GM18520 (cell line): ENCODE measurements at regions not wholly inside any gene's neighbourhood (a gene's known extent, or its start where the extent isn't known, plus 50 kb on each side); places are given as distances from the start of the nearest gene placed in this dataset.

Experiments
- ATAC-seq: cut with Tn5 transposase; IDR thresholded peaks from one replicate; pipeline ENCODE4 v1.9.1; 2021; ENCODE audit not compliant: unreplicated experiment

DNA sequence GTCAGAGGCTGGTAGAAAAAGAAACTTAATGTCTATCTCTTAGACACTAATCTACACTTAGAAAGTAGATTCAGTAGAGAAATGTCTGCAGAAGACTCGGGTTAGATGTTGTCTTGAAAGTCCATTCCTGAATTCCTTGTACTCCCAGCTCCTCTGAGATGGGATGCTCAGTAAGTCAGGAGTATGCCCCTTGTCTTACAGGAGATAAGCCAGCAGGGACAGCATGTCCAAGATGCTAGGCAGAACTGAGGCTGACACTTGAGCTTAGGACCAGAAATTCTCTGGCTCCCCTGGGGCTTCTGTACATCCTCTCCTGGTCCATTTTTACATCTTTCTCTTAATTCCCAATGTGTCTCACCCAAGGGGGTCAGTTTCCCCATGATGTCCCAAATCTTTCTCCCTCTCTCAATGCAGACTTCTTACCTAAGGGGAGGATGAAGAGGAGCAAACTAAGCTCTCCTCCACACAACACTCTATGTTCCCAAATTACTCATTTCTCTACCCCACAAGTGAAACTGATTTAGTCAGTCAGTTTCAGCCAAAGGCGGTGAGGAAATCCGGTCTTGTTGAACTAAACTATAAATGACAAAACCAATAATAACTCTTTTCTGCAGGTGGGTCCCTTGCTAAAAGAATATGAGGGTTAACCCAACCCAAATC, 558.2 kb upstream of the DIPK2B start:
- peak; percentile 51 for ATAC-seq

DNA sequence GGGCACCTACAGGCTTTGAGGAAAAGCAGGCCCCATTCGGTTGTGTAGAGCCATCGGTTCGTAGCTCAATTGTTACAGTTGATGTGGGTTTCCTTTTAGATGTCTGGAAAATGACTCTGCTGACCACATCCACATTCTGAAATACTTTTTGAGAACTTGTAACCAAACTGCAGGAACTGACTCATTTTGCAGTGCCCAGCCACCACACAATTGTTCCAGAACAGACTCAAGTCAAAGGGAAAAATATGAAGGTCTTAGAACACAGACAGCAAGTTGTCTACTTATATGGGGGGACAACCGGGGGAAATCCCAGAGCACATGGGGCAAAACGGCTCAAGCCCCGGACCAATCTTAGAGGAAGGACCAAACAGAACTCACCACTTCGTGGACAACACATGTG, 557.6 kb upstream of the DIPK2B start:
- ATAC-seq: peak; percentile 25

DNA sequence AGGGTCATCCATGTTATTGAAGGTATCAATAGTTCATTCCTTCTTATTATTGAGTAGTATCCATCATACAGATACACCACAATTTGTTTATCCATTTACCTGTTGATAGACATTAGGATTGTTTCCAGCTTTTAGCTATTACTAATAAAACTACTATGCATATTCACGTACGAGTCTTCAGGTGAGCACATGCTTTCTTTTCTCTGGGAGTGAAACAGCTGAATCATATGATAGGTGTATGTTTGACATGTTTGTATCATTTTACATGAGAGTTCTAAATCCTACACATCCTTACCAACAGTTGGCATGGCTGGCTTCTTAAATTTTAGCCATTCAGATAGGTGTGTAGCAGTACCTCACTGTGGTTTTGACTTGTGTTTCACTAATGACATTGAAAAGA, 556.6 kb upstream of the DIPK2B start:
- ATAC-seq: no peak

DNA sequence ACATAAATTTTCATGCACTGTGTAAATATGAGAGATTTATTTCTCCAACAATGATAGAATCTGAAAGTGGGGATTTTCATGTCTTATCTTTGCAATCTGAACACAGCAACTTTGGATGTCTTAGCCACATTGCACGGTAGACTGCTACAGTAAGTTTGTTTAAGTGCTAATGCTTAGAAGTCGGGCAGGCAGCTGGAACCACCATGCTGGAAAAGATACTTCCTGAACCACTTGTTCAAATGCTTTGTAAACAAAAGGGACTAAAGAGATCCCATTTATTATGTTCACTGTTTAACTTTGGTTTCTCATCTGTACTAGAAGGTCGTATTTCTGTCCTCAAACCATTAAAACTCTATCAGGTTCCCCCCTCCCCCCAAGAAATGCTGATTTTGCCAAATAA, 555.9 kb upstream of the DIPK2B start:
- ATAC-seq: no peak

DNA sequence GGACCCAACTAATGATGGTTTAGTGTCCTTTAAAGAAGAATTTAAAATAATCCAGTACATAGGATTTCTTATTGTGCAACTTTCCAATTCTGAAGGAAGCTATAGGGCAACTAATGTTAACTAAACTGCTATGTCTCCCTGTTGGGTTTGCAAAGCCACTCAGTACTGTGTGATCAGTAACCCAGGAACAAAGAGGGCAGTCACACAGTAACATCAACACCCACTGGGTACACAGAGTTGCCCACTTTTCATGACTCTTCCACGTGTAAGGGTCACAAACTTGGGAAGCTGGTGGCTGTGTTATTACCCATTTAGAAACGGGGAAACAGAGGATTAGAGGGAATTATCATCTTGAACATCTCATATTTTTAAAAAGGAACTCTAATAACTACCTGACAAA, 555.0 kb upstream of the DIPK2B start:
- no peak for ATAC-seq

DNA sequence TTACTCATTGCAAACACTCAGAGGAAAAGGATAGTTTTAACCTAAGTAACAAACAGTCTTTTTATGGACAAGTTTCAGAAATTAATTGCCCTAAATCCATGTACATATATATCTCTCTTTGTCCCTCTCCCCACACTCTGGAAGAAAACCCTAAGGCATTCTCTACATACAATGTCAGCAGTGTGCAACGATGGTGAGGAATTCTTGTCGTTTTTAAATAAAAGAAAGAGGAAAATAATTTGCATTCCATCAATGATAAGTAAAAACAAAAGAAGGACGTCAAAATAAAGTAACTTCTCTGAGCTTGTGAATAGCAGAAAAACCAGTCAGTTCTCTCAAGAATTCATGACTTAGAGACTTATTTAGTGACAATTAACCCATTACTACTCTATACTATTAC, 550.5 kb upstream of the DIPK2B start:
- ATAC-seq: no peak

DNA sequence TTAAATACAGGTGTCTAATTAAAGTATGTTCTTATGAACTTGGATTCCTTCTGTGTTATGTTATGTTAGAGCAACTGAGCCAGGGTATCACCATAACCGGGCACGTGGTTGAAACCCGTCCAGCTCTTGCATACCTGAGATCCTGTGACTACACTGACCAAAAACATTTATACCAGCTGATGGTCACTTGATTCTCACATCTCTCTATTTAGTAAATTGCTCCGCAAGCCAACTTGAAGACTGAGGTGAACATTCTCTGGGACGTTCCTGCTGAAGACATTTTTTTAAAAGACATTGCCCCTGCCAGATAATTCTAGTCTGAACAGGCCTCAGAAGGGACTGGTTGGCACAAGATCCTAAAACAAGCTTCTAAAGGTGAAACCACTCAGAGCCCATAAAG, 550.0 kb upstream of the DIPK2B start:
- no peak for ATAC-seq

DNA sequence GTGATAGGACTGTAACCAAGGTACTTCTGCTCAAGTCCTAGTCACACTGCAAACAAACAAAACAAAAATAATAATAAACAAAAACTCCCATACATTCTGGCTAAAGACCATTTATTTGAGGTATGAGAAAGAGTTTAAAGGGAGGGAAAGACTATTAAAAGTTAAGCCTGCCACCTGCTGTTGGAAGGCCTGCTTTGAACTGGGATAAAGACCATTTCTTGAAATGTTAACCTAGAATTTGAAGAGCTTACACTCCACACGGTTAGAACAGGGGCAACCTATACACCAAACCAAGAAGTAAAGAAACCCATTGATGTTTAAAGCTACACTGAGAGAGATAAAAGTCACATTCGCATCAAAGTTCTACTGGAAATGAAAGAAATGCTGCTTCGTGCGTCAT, 548.7 kb upstream of the DIPK2B start:
- ATAC-seq: no peak

DNA sequence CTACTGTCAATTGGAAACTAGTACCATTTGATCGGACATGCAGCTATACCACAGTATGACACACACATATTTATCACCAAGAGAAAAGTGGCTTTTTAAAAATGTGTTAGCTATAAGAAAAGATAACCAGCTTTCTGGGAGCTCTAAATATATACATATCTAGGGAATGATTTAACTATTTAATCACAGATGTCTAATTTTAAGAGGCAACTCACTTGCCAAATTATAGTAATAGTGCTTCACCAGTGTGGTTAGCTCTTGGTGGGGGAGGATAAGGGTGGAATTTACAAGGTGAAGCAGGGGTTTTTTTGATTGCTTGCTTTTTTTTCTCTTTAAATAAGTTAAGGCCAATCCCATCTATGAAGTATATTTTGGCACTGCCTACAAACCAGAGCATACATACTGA, 547.7 kb upstream of the DIPK2B start:
- ATAC-seq: no peak

DNA sequence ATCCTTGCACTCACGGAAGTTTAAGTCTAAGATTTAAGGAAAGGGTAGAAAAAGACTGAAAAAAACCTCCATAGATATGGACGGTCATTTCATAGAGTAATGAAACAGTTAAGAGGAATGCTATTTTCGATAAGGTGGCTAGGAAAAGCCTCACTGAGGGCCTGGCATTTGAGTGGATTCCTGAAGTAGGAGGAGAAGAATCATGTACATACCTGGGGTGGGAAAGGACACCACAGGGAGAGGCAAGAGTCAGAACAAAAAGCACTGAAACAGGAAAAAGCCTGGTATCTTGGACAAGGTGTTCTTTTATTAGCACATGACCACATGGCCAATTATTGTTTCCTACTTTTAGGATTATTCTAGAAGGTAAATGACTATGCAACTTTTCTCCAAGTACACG, 547.2 kb upstream of the DIPK2B start:
- ATAC-seq: no peak

DNA sequence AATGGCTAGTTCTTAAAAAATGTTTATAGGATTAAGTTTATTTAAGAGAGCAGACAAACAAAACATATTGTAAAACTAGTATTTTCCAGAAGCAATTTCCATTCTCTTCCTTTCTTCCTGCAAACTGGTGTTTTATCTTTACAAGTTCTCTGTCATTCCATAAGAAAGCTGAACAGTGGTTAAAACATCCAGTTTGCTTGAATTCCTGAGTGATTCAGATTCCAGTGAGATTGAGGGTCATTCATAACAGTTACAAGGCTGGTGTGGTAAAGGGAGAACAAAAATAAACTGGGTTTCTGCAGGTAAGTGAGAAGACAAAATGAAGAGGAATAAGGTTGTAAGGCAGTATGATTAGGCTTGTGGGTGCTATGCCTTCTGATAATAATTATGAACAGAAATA, 544.8 kb upstream of the DIPK2B start:
- ATAC-seq: no peak

DNA sequence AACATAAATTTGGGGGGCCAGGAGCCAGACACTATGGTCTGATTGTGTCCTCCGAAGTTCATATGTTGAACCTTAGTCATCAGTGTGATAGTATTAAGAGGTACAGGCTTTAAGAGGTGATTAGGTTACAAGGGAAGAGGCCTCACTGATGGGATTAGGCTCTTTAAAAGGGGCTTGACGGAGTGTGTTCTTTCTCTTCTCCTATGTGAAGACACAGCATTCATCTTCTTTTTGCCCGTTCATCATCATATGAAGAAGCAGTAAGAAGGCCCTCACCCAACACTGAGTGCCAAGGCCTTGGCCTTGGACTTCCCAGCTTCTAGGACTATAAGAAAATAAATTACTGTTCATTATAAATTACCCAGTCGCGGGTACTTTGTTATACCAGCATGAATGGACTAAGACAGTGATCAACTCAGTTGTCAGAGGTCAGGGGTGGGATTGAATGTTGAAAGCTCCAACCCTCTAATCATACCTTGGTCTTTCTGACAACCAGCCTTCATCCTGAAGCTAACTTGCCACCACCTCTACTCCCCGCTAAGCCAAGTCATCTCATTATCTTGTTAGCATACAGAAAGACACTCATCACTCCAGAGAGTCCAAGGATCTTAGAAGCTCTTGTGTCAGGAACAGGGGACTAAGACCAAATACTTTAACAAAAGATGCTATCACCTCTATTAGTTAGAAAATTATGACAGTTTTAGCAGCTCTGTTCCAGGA, 543.4 kb upstream of the DIPK2B start:
- ATAC-seq: no peak

DNA sequence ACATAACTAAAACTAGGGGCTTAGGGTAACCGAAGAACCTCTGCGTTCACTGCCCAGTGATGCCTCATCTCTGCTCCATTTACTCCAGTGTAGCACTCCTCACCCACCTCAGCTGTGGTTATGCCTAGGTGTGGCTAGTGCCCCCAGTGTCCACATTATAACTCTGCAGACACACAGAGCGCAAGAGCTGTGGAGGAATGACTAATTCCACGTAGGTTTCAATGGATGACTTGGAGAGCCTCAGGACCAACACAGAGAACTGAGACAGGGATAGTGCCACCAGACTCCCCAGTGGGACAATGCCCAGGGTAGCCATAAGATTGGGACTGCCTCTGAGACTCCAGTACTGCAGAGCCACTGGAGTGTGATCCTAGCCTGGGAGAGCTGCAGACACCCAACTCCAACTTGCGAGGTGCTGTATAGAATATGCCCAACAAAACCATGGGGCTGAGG, 542.4 kb upstream of the DIPK2B start:
- ATAC-seq: no peak

DNA sequence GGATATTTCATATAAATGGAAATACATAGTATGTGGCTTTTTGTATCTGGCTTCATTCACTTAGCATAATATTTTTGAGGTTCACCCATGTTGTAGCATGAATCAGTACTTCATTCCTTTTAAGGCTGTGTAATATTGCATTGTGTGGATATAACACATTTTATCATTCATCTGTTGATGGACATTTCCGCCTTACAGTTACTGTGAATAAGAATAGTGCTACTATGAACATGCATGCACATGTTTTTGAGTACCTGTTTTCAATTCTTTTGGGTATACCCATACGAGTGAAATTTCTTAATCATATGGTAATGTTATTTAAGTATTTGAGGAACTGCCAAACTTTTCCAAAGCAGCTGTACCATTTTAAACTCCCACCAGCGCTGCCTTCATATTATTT, 539.6 kb upstream of the DIPK2B start:
- no peak for ATAC-seq

DNA sequence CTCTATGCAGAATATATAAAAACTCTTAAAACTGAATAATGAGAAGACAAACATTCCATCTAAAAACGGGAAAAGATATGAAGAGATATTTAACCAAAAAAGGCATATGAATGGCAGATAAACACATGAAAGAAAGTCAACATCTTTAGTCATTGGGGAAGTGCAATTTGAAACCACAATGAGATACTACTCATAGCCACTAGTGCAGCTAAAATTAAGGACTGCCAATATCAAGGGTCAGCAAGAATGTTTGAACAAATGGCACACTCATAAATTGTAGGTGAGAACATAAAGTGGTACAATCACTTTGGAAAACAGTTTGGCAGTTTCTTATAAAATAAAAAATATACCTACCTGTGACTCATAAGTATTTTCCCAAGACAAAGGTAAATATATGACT, 534.9 kb upstream of the DIPK2B start:
- no peak for ATAC-seq

DNA sequence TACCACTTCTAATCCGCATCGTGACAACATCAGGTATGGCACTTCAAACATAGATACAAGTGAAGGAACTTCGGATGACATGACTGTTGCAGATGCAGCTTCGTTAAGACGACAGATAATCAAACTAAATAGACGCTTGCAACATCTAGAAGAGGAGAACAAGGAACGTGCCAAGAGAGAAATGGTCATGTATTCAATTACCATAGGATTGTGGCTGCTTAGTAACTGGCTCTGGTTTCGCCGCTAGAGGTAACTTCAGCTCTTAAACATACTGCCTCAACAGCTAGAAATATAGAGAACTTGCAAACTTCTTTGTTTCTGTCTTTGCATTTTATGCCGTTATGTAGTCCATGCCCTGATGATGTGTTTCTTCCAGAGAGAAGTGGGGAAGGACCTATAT, 530.8 kb upstream of the DIPK2B start:
- ATAC-seq: no peak

DNA sequence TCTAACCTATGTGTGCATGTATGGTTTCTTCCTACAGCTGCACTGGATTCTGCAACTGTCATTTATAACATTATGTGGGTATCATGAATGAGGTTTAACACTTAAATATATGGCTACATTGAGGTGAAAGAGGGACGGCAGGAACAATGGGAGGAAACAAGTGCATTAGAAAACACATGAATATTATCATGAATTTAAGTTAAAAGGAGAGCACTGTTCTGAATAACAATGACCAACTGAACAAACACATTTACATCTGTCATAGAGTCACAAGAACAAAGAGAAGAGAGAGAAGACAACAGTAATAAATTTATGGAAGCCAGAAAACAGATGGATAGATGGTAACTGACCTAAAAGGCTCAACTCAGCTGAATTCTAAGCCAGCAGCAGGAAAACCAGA, 527.1 kb upstream of the DIPK2B start:
- no peak for ATAC-seq

DNA sequence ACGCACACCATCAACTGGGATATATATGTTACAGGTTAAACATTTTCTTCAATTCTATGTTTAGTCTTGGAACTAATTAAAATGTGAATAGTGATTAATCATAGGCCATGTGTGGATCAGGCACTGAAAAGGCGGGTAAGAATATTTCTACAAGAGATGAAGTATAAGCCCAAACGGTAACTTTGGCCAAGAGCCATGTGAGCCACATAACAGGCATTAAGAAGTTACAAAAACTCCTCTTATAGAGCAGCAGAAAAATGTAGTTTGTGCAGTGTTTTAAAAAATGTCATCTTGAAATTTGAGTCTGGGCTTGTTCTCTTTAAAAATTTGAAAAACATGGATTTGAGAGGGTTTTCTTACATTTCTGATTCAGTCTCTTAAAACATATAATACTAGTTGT, 521.8 kb upstream of the DIPK2B start:
- no peak for ATAC-seq

DNA sequence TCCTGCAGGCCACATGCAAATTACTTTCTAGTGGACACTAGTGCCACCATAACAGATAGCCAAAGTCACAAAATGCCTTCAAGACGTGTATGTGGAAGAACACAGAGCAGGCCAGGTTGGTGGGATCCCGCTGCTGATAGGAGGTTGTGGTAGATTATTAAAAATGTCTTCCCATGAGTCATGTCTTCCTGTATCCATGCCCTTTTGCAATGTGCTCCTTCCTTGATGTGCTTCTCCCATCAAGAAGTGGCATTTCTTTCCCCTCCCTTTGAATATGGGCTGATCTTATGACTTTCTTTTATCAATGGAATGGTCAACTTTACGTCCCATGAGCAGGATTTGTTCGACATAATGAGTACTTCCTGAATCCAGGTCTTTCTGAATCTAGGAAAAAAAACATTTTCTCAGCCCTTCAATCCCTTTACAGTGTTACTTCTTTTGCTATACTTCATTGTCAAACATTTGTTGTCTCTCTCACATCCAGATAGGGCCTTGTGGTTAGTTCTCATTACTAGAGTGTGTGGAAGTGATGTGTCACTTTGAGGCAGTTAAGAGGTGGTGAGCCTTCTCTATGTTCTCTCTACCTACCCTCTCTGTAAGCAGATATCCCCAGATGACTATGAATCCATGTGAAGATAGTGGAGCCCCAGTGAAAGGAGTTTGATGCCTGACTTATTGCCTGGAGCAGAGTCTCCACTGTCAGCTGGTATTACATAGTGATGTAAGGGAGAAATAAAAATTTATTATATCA, 519.2 kb upstream of the DIPK2B start:
- ATAC-seq: no peak

DNA sequence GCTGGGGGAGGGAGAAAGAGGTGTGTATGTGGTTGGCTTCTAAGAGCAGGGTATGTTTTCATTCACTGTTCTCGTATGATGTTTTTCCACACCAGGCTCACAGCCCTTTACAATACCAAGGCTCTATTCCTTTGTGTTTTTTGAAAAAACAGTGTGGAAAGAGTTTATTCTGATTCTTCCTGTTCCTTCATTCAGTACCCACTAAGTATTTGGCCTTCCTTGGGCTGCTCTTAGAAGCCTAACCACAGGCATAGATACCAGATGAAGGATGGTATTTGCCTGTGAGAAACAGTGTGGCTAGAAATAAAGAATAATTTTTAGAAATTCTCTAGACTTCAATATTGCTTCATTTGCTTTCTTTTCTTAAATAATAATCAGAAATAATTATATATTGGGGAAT, 518.0 kb upstream of the DIPK2B start:
- ATAC-seq: no peak

DNA sequence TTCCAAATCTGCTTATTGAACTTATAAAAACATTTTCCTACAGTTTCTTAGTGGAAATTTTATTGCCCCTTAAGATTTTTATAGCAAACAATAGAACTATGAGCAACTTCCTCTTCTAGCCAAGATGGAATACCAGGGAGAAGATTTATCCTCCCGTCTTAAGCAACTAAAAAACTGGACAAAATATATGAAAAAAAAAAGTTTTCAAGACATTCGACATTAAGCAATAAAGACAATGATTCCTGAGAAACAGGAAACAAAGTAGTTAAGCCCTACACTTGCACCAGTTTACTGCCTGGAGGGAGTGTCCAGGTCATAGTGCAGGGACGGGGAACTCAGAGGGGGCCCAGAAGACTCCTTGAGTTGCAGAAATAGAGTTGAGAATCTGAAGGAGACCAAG, 516.1 kb upstream of the DIPK2B start:
- no peak for ATAC-seq

DNA sequence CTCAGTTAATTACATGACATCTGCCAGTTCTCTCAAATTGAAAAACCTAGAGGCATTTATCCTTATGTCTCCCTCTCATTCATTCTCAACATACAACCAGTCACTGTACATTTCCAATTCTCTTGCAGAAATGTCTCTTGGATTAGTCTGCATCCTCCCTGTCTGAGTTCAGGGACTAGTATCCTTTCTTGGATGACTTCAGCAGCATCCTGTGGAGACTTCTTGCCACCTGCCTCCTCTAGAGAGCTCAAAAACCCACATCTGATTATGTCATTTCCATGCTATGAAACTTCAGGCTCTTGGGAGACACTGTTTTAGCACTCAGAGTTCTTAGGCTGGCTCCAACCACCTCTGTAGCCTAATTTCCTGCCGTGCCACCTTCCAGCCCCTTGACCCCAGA, 515.1 kb upstream of the DIPK2B start:
- no peak for ATAC-seq
